ENCODE measurements at regions not wholly inside any gene's neighbourhood (a gene's known extent, or its start where the extent isn't known, plus 50 kb on each side); places are given as distances from the start of the nearest gene placed in this dataset.

- Histone ChIP-seq H3K27me3 (ENCODE audit: control insufficient read depth in 1 of 2, insufficient read depth in 2 of 2, low read length in 2 of 2) (no peaks in the 10 kb centered on the region), H2AFZ (ENCODE audit: low read length) (no peak overlapping the region), H3K4me1 (ENCODE audit: insufficient read depth, low read length) (no peaks in the 10 kb centered on the region), H3K9ac (ENCODE audit: insufficient read depth, low read depth, low read length) (no peak overlapping the region), H3K9me3 (ENCODE audit: low read length) (no peaks in the 10 kb centered on the region), H3K27ac (ENCODE audit: extremely low read length, insufficient read depth, low read length) (no peak overlapping the region), H3K36me3 (replicated peaks in 1 of 2; ENCODE audit: control insufficient read depth in 1 of 2, insufficient read depth in 2 of 2, low read length in 2 of 2) (no peaks in the 10 kb centered on the region), H3K4me3 (replicated peaks in 1 of 3; ENCODE audit: insufficient read depth in 1 of 3, low read depth in 2 of 3, low read length in 3 of 3) (no peak overlapping the region), H4K20me1 (ENCODE audit: insufficient read depth, low read length) (no peaks in the 10 kb centered on the region), H3K79me2 (ENCODE audit: insufficient read depth, low read length) (no peaks in the 10 kb centered on the region), H3K4me2 (ENCODE audit: low read depth, low read length) (no peak overlapping the region)
- intact Hi-C loops (cut with micrococcal nuclease; ENCODE audit: unreplicated experiment): loop anchor here (1.0 kb wide), 1 partner anchor 12 kb away; no protein-coding TSS in a partner anchor
- POLR2A ChIA-PET: no interaction called here
- in situ Hi-C loops (cut with HindIII; ENCODE audit: extremely low pct_ligation_motif_present, low pct_unique_long_range_greater_than_20kb): no loop called here
- ATAC-seq (no peak), FAIRE-seq (no peak), DNase-seq (ENCODE audit: low spot score) (no peak)
- no TSS peak for BruUV-seq (replicated peaks)
- TF ChIP-seq ZNF574 (CRISPR knock-in tag; IDR thresholded peaks at IDR 0.05) (no peak), SRY (CRISPR knock-in tag; IDR thresholded peaks at IDR 0.05) (no peak), GPN1 (CRISPR knock-in tag; IDR thresholded peaks at IDR 0.05; ENCODE audit: borderline replicate concordance) (no peak)
- TF ChIP-seq, protein P1, sequence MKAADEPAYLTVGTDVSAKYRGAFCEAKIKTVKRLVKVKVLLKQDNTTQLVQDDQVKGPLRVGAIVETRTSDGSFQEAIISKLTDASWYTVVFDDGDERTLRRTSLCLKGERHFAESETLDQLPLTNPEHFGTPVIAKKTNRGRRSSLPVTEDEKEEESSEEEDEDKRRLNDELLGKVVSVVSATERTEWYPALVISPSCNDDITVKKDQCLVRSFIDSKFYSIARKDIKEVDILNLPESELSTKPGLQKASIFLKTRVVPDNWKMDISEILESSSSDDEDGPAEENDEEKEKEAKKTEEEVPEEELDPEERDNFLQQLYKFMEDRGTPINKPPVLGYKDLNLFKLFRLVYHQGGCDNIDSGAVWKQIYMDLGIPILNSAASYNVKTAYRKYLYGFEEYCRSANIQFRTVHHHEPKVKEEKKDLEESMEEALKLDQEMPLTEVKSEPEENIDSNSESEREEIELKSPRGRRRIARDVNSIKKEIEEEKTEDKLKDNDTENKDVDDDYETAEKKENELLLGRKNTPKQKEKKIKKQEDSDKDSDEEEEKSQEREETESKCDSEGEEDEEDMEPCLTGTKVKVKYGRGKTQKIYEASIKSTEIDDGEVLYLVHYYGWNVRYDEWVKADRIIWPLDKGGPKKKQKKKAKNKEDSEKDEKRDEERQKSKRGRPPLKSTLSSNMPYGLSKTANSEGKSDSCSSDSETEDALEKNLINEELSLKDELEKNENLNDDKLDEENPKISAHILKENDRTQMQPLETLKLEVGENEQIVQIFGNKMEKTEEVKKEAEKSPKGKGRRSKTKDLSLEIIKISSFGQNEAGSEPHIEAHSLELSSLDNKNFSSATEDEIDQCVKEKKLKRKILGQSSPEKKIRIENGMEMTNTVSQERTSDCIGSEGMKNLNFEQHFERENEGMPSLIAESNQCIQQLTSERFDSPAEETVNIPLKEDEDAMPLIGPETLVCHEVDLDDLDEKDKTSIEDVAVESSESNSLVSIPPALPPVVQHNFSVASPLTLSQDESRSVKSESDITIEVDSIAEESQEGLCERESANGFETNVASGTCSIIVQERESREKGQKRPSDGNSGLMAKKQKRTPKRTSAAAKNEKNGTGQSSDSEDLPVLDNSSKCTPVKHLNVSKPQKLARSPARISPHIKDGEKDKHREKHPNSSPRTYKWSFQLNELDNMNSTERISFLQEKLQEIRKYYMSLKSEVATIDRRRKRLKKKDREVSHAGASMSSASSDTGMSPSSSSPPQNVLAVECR (CRISPR knock-in tag; IDR thresholded peaks at IDR 0.05; ENCODE audit: borderline replicate concordance): no peak
- TF ChIP-seq, protein P2, sequence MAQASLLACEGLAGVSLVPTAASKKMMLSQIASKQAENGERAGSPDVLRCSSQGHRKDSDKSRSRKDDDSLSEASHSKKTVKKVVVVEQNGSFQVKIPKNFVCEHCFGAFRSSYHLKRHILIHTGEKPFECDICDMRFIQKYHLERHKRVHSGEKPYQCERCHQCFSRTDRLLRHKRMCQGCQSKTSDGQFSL (CRISPR knock-in tag; IDR thresholded peaks at IDR 0.05): no peak
- CTCF ChIA-PET (ENCODE audit: low intra/inter-chr PET ratio, low total read pairs): no interaction called here
Observed at GRCh38 chr6:120816794-120817193, 517.5 kb downstream of the TBC1D32 start.
